ENCODE measurements at regions not wholly inside any gene's neighbourhood (a gene's known extent, or its start where the extent isn't known, plus 50 kb on each side); places are given as distances from the start of the nearest gene placed in this dataset.

DNA sequence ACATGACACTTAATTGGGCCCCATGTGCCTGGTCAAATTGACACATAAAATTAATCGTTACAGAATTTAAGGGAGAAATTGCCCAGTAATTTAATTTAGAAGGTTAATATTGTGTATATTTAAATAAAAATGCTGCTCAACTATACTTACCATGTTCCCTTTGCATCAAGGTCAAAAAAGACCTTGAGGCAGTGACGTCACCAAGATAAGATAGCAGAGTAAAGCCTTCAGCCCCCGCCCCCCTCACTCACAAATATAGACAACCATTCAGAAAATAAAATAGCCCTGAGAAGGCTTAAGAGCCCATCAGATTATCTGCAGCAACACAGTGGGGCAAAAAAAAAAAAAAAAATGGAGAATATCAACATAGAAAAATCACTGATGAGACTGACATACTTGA, 785.7 kb downstream of the CCDC85A start:
- TF ChIP-seq POLR2AphosphoS5 (IDR thresholded peaks at IDR 0.05), result no peak
- TF ChIP-seq, protein P1, sequence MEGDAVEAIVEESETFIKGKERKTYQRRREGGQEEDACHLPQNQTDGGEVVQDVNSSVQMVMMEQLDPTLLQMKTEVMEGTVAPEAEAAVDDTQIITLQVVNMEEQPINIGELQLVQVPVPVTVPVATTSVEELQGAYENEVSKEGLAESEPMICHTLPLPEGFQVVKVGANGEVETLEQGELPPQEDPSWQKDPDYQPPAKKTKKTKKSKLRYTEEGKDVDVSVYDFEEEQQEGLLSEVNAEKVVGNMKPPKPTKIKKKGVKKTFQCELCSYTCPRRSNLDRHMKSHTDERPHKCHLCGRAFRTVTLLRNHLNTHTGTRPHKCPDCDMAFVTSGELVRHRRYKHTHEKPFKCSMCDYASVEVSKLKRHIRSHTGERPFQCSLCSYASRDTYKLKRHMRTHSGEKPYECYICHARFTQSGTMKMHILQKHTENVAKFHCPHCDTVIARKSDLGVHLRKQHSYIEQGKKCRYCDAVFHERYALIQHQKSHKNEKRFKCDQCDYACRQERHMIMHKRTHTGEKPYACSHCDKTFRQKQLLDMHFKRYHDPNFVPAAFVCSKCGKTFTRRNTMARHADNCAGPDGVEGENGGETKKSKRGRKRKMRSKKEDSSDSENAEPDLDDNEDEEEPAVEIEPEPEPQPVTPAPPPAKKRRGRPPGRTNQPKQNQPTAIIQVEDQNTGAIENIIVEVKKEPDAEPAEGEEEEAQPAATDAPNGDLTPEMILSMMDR (IDR thresholded peaks at IDR 0.05), result no peak
- TF ChIP-seq POLR2A (IDR thresholded peaks at IDR 0.05), result no peak
- H3K4me1 ChIP-seq (replicated peaks), result no peaks in the 10 kb centered on the region
- no peaks in the 10 kb centered on the region for H3K36me3 ChIP-seq
- no peaks in the 10 kb centered on the region for H3K27me3 ChIP-seq (replicated peaks; ENCODE audit: insufficient read depth)
- no peak for DNase-seq (ENCODE audit: low spot score)
- H3K4me3 ChIP-seq, result no peak overlapping the region
- intact Hi-C loops (cut with DNase I), result no loop called here
- WGBS, result 92% methylated on average over 3 of the region's 3 CpGs
- H3K27ac ChIP-seq, result no peak overlapping the region
- no peaks in the 10 kb centered on the region for H3K9me3 ChIP-seq

DNA sequence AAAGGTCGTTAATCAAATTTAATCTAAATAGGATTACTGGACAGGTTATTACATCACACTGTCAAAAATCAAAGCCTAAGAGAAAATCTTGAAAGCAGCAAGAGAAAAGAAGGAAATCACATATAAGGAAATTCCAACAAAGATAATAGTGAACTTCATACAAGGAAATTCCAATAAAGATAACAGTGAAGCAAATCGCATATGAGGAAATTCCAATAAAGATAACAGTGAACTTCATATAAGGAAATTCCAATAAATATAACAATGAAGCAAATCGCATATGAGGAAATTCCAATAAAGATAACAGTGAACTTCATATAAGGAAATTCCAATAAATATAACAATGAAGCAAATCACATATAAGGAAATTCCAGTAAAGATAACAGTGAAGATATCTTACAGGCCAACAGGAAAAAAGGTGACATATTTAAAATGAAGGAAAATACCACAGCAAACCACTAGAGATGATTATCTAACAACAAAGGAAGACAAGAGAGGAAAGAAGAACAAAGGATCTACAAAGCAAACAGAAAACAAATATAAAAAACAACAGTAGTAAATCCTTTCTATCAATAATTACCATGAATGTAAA, 787.7 kb downstream of the CCDC85A start:
- WGBS, result 34% methylated on average over 3 of the region's 3 CpGs
- Histone ChIP-seq H3K4me1 (replicated peaks) (no peaks in the 10 kb centered on the region), H3K36me3 (no peaks in the 10 kb centered on the region), H3K27ac (no peak overlapping the region), H3K4me3 (no peak overlapping the region), H3K9me3 (no peaks in the 10 kb centered on the region), H3K27me3 (replicated peaks; ENCODE audit: insufficient read depth) (no peaks in the 10 kb centered on the region)
- TF ChIP-seq POLR2A (IDR thresholded peaks at IDR 0.05), result no peak
- no peak for TF ChIP-seq POLR2AphosphoS5 (IDR thresholded peaks at IDR 0.05)
- TF ChIP-seq, protein P1 (IDR thresholded peaks at IDR 0.05), result no peak
- no peak for DNase-seq (ENCODE audit: low spot score)
- intact Hi-C loops (cut with DNase I), result no loop called here

DNA sequence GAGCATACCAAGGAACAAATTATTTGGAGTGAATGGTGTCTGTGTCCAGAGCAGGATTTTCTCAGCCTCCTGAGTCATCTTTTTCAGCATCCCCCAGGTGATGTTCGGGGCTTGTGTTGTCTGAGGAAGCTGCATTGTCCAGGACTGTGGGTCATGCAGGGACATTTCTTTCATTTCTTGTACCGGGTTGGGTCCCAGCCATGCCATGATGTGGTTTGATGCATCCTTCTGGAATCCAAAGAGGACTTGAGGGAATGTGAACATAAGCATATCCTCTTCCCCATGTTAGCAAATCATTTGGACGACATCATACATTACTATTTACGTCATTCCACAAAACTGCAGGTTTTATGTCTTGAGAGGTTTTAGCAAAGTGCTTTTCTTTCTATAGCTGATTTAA, 797.8 kb downstream of the CCDC85A start:
- Histone ChIP-seq H3K36me3 (no peaks in the 10 kb centered on the region), H3K4me1 (replicated peaks) (no peaks in the 10 kb centered on the region), H3K9me3 (no peaks in the 10 kb centered on the region), H3K27ac (no peak overlapping the region), H3K4me3 (no peak overlapping the region), H3K27me3 (replicated peaks; ENCODE audit: insufficient read depth) (no peaks in the 10 kb centered on the region)
- WGBS, result 87% methylated on average over 4 of the region's 4 CpGs
- no peak for DNase-seq (ENCODE audit: low spot score)
- no peak for TF ChIP-seq POLR2A (IDR thresholded peaks at IDR 0.05)
- TF ChIP-seq POLR2AphosphoS5 (IDR thresholded peaks at IDR 0.05), result no peak
- TF ChIP-seq, protein P1 (IDR thresholded peaks at IDR 0.05), result no peak
- intact Hi-C loops (cut with DNase I), result no loop called here

DNA sequence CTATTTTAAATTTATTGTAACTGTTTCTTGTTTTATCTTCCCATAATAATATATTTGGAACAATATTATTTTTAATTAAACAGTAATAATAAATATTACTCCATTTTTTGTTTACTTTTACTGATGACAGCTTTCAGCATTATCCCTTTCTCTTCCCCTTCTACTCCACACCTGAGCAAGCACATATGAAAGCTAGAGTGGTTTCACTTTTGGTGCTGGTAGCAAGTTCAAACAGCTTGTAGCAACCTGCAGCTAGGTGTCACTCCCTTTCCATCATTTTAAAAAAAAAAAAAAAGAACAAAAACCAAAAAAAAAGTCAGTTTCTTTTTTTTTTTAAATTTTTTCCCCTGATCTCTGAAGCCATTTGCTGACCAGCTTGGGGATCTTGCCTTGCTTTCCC, 801.8 kb downstream of the CCDC85A start:
- no peaks in the 10 kb centered on the region for H3K9me3 ChIP-seq
- DNase-seq (ENCODE audit: low spot score), result no peak
- no peak overlapping the region for H3K27ac ChIP-seq
- TF ChIP-seq POLR2A (IDR thresholded peaks at IDR 0.05) (no peak), POLR2AphosphoS5 (IDR thresholded peaks at IDR 0.05) (no peak)
- TF ChIP-seq, protein P1 (IDR thresholded peaks at IDR 0.05), result no peak
- intact Hi-C loops (cut with DNase I), result no loop called here
- H3K4me1 ChIP-seq (replicated peaks), result no peaks in the 10 kb centered on the region
- H3K4me3 ChIP-seq, result no peak overlapping the region
- H3K27me3 ChIP-seq (replicated peaks; ENCODE audit: insufficient read depth), result no peaks in the 10 kb centered on the region
- H3K36me3 ChIP-seq, result no peaks in the 10 kb centered on the region

DNA sequence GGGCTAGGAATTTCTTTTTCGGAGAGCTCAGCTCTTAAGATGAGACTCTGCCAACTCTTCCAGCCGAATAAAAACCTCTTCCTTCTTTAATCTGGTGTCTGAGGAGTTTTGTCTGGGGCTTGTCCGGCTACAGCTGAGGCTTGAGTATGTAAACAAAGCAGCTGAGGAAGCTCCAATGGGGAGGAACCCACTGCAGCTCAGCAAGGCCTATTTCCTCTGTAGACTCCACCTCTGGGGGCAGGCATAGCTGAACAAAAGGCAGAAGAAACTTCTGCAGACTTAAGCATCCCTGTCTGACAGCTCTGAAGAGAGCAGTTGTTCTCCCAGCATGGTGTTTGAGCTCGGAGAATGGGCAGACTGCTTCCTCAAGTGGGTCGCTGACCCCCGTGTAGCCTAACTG, 838.7 kb downstream of the CCDC85A start:
- H3K27ac ChIP-seq, result no peak overlapping the region
- no peak overlapping the region for H3K4me3 ChIP-seq
- no peak for TF ChIP-seq POLR2A (IDR thresholded peaks at IDR 0.05)
- 73% methylated on average over 6 of the region's 6 CpGs for WGBS
- no peaks in the 10 kb centered on the region for H3K36me3 ChIP-seq
- no peaks in the 10 kb centered on the region for H3K9me3 ChIP-seq
- H3K4me1 ChIP-seq (replicated peaks), result no peaks in the 10 kb centered on the region
- no peak for DNase-seq (ENCODE audit: low spot score)
- intact Hi-C loops (cut with DNase I), result no loop called here
- no peaks in the 10 kb centered on the region for H3K27me3 ChIP-seq (replicated peaks; ENCODE audit: insufficient read depth)
